Coronary artery (tissue), 2 donors: ENCODE measurements at regions not wholly inside any gene's neighbourhood (a gene's known extent, or its start where the extent isn't known, plus 50 kb on each side); places are given as distances from the start of the nearest gene placed in this dataset.

Source experiments
- DNase-seq: peaks from one replicate; pipeline ENCODE4 v3.0.0-alpha.2; 2017; ENCODE audit warnings: low spot score
- H3K27ac ChIP-seq, 2 donors: fragments of 200-600 bp; sonication (generic); one replicate each; pipeline ENCODE4 v1.5.1; 2016 to 2019
- H3K4me3 ChIP-seq: fragments of 200-600 bp; sonication (generic); 2 replicates; pipeline ENCODE4 v1.5.1; 2016; ENCODE audit warnings: mild to moderate bottlenecking, moderate library complexity
- CTCF ChIP-seq: fragments of 200-600 bp; sonication (generic); IDR thresholded peaks from one replicate; pipeline ENCODE4 v1.5.1; 2019; ENCODE audit warnings: antibody characterized with exemption

GRCh38 chr4:128603081-128603480, 206.4 kb upstream of the JADE1 start:
- no peak for DNase-seq
- no peak for TF ChIP-seq CTCF
- H3K27ac ChIP-seq = no peak overlapping the region
- no peak overlapping the region for H3K4me3 ChIP-seq

GRCh38 chr4:128601991-128602695, 207.4 kb upstream of the JADE1 start:
- no peak for DNase-seq
- Histone ChIP-seq H3K4me3 (no peak overlapping the region), H3K27ac (peak overlapping the region in 1 of 2 donors; percentile 26)
- TF ChIP-seq CTCF = no peak

- H3K4me3 ChIP-seq = peak overlapping the region; percentile 12
- TF ChIP-seq CTCF = no peak
- DNase-seq = no peak
- H3K27ac ChIP-seq = peak overlapping the region; percentile 41 to 64
Measured at GRCh38 chr4:128600996-128601871, 208.3 kb upstream of the JADE1 start.

GRCh38 chr4:128600410-128600809, 209.1 kb upstream of the JADE1 start:
- DNase-seq = no peak
- H3K4me3 ChIP-seq = peak overlapping the region; percentile 12
- no peak for TF ChIP-seq CTCF
- peak overlapping the region; percentile 41 to 64 for H3K27ac ChIP-seq

- Histone ChIP-seq H3K4me3 (no peak overlapping the region), H3K27ac (no peak overlapping the region)
- no peak for DNase-seq
- TF ChIP-seq CTCF = no peak
Measured at GRCh38 chr4:128597500-128597899, 212.0 kb upstream of the JADE1 start.

GRCh38 chr4:128596853-128597252, 212.6 kb upstream of the JADE1 start:
- no peak for TF ChIP-seq CTCF
- no peak overlapping the region for H3K4me3 ChIP-seq
- DNase-seq = no peak
- no peak overlapping the region for H3K27ac ChIP-seq
